Liver (tissue), 8 donors: ENCODE measurements at regions not wholly inside any gene's neighbourhood (a gene's known extent, or its start where the extent isn't known, plus 50 kb on each side); places are given as distances from the start of the nearest gene placed in this dataset.

ENCODE experiments used
- DNase-seq: peaks from one replicate; pipeline ENCODE4 v3.0.0-alpha.2; 2017; ENCODE audit warnings: low spot score
- H3K27ac ChIP-seq, 2 donors: one replicate each; pipeline ENCODE4 v1.7.0; 2013; ENCODE audit warnings: inconsistent platforms in 2 of 2, low read length in 2 of 2, control low read depth in 1 of 2, low read depth in 1 of 2, mild to moderate bottlenecking in 1 of 2
- H3K27me3 ChIP-seq, 4 donors: one replicate each; pipeline versions ENCODE4 v1.6.1 to v1.7.0; 2013; ENCODE audit warnings: low read length in 3 of 4, inconsistent platforms in 1 of 4, mild to moderate bottlenecking in 1 of 4, moderate library complexity in 1 of 4; ENCODE audit not compliant: control insufficient read depth in 4 of 4, insufficient read depth in 4 of 4
- H3K36me3 ChIP-seq, 4 donors: one replicate each; pipeline versions ENCODE4 v1.6.1 to v1.7.0; 2013; ENCODE audit warnings: low read length in 3 of 4, mild to moderate bottlenecking in 3 of 4, low read depth in 1 of 4, moderate library complexity in 1 of 4; ENCODE audit not compliant: control insufficient read depth in 4 of 4, insufficient read depth in 3 of 4
- H3K4me1 ChIP-seq, 4 donors: one replicate each; pipeline versions ENCODE4 v1.6.1 to v1.7.0; 2013; ENCODE audit warnings: low read length in 3 of 4, mild to moderate bottlenecking in 3 of 4, moderate library complexity in 1 of 4; ENCODE audit not compliant: control insufficient read depth in 4 of 4, insufficient read depth in 4 of 4
- H3K4me3 ChIP-seq, 3 donors: one replicate each; pipeline versions ENCODE4 v1.6.1 to v1.7.0; 2013; ENCODE audit warnings: low read length in 3 of 3, control low read depth in 1 of 3, low read depth in 1 of 3, mild to moderate bottlenecking in 1 of 3
- H3K9ac ChIP-seq, 2 donors: one replicate each; pipeline ENCODE4 v1.7.0; 2013; ENCODE audit warnings: low read length in 2 of 2, mild to moderate bottlenecking in 2 of 2, moderate library complexity in 2 of 2, control low read depth in 1 of 2, low read depth in 1 of 2
- H3K9me3 ChIP-seq, 4 donors: one replicate each; pipeline versions ENCODE4 v1.6.1 to v1.7.0; 2013; ENCODE audit warnings: low read length in 3 of 4; ENCODE audit not compliant: control insufficient read depth in 4 of 4
- EGR1 ChIP-seq, 2 donors: IDR thresholded peaks; 2 replicates each; pipeline ENCODE4 v1.6.1; 2016 to 2018; ENCODE audit warnings: antibody characterized with exemption in 2 of 2, low read depth in 2 of 2
- FOXA1 ChIP-seq: IDR thresholded peaks from 2 replicates; pipeline ENCODE4 v1.6.1; 2016; ENCODE audit warnings: antibody characterized with exemption
- FOXA2 ChIP-seq: IDR thresholded peaks from 2 replicates; pipeline ENCODE4 v1.6.1; 2016; ENCODE audit warnings: antibody characterized with exemption
- GABPA ChIP-seq, 2 donors: IDR thresholded peaks in 1 of 2; conservative IDR thresholded peaks in 1 of 2; 2 replicates each; pipeline ENCODE4 v1.6.1; 2016; ENCODE audit warnings: antibody characterized with exemption in 2 of 2, mild to moderate bottlenecking in 1 of 2, moderate library complexity in 1 of 2
- HNF4A ChIP-seq, 2 donors: conservative IDR thresholded peaks; 2 replicates each; pipeline ENCODE4 v1.6.1; 2016; ENCODE audit warnings: antibody characterized with exemption in 2 of 2, mild to moderate bottlenecking in 2 of 2
- HNF4G ChIP-seq: IDR thresholded peaks from 2 replicates; pipeline ENCODE4 v1.6.1; 2016; ENCODE audit warnings: antibody characterized with exemption
- JUND ChIP-seq, 2 donors: IDR thresholded peaks; 2 replicates each; pipeline ENCODE4 v1.6.1; 2016; ENCODE audit warnings: antibody characterized with exemption in 2 of 2
- NR2F2 ChIP-seq: IDR thresholded peaks from 2 replicates; pipeline ENCODE4 v1.6.1; 2016; ENCODE audit warnings: antibody characterized with exemption
- RAD21 ChIP-seq, 2 donors: IDR thresholded peaks; 2 replicates each; pipeline ENCODE4 v1.6.1; 2016; ENCODE audit warnings: antibody characterized with exemption in 2 of 2, mild to moderate bottlenecking in 2 of 2
- RXRA ChIP-seq, 2 donors: IDR thresholded peaks; 2 replicates each; pipeline ENCODE4 v1.6.1; 2017 to 2018; ENCODE audit warnings: antibody characterized with exemption in 2 of 2, mild to moderate bottlenecking in 1 of 2
- TAF1 ChIP-seq: conservative IDR thresholded peaks from 2 replicates; pipeline ENCODE4 v1.6.1; 2016; ENCODE audit warnings: antibody characterized with exemption, mild to moderate bottlenecking
- YY1 ChIP-seq: IDR thresholded peaks from 2 replicates; pipeline ENCODE4 v1.6.1; 2016; ENCODE audit warnings: antibody characterized with exemption, mild to moderate bottlenecking
- WGBS: extraction: QIAGEN DNeasy Blood & Tissue Kit; methylation state at CpG from one replicate; pipeline ENCODE4 v1.1.7; 2013; 5-methylcytosine and 5-hydroxymethylcytosine counted together
- TF ChIP-seq, protein P1 (sequence below): IDR thresholded peaks from 2 replicates; pipeline ENCODE4 v1.6.1; 2016; ENCODE audit warnings: antibody characterized with exemption
- TF ChIP-seq, protein P2 (sequence below): fragments of 150-350 bp; IDR thresholded peaks from 2 replicates; pipeline ENCODE4 v1.5.1; 2017; ENCODE audit warnings: improper control_type of control experiment, low read depth, low read length; ENCODE audit not compliant: missing input control
- TF ChIP-seq, protein P3 (sequence below): IDR thresholded peaks from 2 replicates; pipeline ENCODE4 v1.6.1; 2016; ENCODE audit warnings: antibody characterized with exemption
- TF ChIP-seq, protein P4 (sequence below): IDR thresholded peaks from 2 replicates; pipeline ENCODE4 v1.6.1; 2016; ENCODE audit warnings: antibody characterized with exemption
- TF ChIP-seq, protein P5 (sequence below): IDR thresholded peaks from 2 replicates; pipeline ENCODE4 v1.6.1; 2016; ENCODE audit warnings: antibody characterized with exemption, mild to moderate bottlenecking
- donor health status: healthy.
- donor health status: healthy.
- donor health status: healthy.
- donor health status: healthy.
- donor health status: healthy.

DNA sequence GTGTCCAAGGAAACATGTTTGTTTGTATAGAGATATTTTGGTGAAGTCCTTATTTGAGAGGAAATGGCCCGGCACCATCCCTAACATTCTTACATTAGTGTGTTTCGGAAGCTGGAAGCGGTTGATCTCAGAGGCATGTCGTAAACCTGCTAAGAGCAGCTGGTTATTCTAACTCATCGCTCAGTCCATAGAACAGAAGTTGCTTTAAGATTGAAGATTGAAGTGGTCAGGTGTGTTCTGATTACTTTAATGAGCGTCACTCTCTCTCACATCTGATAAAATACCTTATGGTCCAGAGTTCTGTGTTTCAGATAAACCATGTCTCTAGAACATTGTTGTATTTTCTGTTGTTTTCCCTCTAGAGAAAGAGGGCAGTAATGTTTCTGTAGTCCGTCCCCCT lies 60.2 kb upstream of the FLT1 start:
- WGBS, result 82% methylated on average over 7 of the region's 7 CpGs
- H3K27ac ChIP-seq, result no peak overlapping the region
- H3K4me3 ChIP-seq, result no peak overlapping the region
- peaks cover 0 to 6% (median 0%) of the 10 kb centered on the region in 4 donors for H3K27me3 ChIP-seq
- H3K9me3 ChIP-seq, result no peaks in the 10 kb centered on the region
- H3K36me3 ChIP-seq, result no peaks in the 10 kb centered on the region
- TF ChIP-seq, protein P1, sequence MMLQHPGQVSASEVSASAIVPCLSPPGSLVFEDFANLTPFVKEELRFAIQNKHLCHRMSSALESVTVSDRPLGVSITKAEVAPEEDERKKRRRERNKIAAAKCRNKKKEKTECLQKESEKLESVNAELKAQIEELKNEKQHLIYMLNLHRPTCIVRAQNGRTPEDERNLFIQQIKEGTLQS, result no peak
- no peak for TF ChIP-seq HNF4G
- no peak for TF ChIP-seq HNF4A (conservative IDR thresholded peaks at IDR 0.05)
- TF ChIP-seq TAF1, result no peak
- TF ChIP-seq, protein P2, sequence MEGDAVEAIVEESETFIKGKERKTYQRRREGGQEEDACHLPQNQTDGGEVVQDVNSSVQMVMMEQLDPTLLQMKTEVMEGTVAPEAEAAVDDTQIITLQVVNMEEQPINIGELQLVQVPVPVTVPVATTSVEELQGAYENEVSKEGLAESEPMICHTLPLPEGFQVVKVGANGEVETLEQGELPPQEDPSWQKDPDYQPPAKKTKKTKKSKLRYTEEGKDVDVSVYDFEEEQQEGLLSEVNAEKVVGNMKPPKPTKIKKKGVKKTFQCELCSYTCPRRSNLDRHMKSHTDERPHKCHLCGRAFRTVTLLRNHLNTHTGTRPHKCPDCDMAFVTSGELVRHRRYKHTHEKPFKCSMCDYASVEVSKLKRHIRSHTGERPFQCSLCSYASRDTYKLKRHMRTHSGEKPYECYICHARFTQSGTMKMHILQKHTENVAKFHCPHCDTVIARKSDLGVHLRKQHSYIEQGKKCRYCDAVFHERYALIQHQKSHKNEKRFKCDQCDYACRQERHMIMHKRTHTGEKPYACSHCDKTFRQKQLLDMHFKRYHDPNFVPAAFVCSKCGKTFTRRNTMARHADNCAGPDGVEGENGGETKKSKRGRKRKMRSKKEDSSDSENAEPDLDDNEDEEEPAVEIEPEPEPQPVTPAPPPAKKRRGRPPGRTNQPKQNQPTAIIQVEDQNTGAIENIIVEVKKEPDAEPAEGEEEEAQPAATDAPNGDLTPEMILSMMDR, result no peak
- no peak for TF ChIP-seq RXRA (IDR thresholded peaks at IDR 0.05)
- no peak for TF ChIP-seq YY1
- no peak for TF ChIP-seq EGR1 (IDR thresholded peaks at IDR 0.05; ENCODE audit: low read depth in 2 of 2)
- no peak for TF ChIP-seq GABPA (IDR thresholded peaks at IDR 0.05 in 1 of 2, conservative IDR thresholded peaks at IDR 0.05 in 1 of 2)
- TF ChIP-seq, protein P3, sequence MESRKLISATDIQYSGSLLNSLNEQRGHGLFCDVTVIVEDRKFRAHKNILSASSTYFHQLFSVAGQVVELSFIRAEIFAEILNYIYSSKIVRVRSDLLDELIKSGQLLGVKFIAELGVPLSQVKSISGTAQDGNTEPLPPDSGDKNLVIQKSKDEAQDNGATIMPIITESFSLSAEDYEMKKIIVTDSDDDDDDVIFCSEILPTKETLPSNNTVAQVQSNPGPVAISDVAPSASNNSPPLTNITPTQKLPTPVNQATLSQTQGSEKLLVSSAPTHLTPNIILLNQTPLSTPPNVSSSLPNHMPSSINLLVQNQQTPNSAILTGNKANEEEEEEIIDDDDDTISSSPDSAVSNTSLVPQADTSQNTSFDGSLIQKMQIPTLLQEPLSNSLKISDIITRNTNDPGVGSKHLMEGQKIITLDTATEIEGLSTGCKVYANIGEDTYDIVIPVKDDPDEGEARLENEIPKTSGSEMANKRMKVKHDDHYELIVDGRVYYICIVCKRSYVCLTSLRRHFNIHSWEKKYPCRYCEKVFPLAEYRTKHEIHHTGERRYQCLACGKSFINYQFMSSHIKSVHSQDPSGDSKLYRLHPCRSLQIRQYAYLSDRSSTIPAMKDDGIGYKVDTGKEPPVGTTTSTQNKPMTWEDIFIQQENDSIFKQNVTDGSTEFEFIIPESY, result no peak
- TF ChIP-seq, protein P4, sequence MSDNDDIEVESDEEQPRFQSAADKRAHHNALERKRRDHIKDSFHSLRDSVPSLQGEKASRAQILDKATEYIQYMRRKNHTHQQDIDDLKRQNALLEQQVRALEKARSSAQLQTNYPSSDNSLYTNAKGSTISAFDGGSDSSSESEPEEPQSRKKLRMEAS, result no peak
- no peak for TF ChIP-seq RAD21 (IDR thresholded peaks at IDR 0.05)
- no peak for TF ChIP-seq NR2F2
- TF ChIP-seq JUND (IDR thresholded peaks at IDR 0.05), result no peak
- no peak for TF ChIP-seq FOXA2
- TF ChIP-seq, protein P5, sequence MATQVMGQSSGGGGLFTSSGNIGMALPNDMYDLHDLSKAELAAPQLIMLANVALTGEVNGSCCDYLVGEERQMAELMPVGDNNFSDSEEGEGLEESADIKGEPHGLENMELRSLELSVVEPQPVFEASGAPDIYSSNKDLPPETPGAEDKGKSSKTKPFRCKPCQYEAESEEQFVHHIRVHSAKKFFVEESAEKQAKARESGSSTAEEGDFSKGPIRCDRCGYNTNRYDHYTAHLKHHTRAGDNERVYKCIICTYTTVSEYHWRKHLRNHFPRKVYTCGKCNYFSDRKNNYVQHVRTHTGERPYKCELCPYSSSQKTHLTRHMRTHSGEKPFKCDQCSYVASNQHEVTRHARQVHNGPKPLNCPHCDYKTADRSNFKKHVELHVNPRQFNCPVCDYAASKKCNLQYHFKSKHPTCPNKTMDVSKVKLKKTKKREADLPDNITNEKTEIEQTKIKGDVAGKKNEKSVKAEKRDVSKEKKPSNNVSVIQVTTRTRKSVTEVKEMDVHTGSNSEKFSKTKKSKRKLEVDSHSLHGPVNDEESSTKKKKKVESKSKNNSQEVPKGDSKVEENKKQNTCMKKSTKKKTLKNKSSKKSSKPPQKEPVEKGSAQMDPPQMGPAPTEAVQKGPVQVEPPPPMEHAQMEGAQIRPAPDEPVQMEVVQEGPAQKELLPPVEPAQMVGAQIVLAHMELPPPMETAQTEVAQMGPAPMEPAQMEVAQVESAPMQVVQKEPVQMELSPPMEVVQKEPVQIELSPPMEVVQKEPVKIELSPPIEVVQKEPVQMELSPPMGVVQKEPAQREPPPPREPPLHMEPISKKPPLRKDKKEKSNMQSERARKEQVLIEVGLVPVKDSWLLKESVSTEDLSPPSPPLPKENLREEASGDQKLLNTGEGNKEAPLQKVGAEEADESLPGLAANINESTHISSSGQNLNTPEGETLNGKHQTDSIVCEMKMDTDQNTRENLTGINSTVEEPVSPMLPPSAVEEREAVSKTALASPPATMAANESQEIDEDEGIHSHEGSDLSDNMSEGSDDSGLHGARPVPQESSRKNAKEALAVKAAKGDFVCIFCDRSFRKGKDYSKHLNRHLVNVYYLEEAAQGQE, result no peak
- no peak for TF ChIP-seq FOXA1
- no peak for DNase-seq
- no peaks in the 10 kb centered on the region for H3K4me1 ChIP-seq
- H3K9ac ChIP-seq, result no peak overlapping the region

DNA sequence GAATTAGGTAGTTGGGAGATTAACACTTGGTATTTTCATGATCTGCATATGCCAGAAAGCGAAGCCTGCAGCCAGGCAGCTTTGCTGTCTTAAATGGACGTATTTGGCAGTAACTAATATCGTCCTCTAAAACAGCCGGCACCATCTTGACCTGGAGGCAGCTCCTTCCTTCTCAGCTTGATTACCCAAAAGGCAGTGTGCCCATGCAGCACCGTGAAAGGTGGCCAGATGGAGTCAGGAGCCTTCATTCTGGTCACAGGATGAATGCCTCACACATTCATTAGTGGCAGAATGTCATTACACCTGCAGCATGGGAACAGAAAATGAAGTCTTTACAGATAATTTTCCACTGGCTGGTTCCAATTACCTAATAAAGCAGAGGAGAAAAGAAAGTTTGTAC lies 59.0 kb upstream of the FLT1 start:
- 81% methylated on average over 5 of the region's 5 CpGs for WGBS
- DNase-seq, result no peak
- peaks cover 0 to 2% (median 0%) of the 10 kb centered on the region in 4 donors for H3K27me3 ChIP-seq
- no peak overlapping the region for H3K4me3 ChIP-seq
- no peak overlapping the region for H3K9ac ChIP-seq
- no peaks in the 10 kb centered on the region for H3K36me3 ChIP-seq
- TF ChIP-seq GABPA (IDR thresholded peaks at IDR 0.05 in 1 of 2, conservative IDR thresholded peaks at IDR 0.05 in 1 of 2) (no peak), RAD21 (IDR thresholded peaks at IDR 0.05) (no peak), NR2F2 (no peak), FOXA1 (no peak), JUND (IDR thresholded peaks at IDR 0.05) (no peak), FOXA2 (no peak)
- TF ChIP-seq, protein P3, result no peak
- no peaks in the 10 kb centered on the region for H3K9me3 ChIP-seq
- no peaks in the 10 kb centered on the region for H3K4me1 ChIP-seq
- no peak overlapping the region for H3K27ac ChIP-seq
